Activated T-helper 1 cell treated with anti-CD3 and anti-CD28 coated beads, Interleukin-12 subunit alpha, Interleukin-12 subunit beta, Interleukin-2, Interleukin-4 antibody, amounts not matched to agents 30 ng/mL and 10 ng/mL and 1 ng/mL, durations not matched to agents 14 hours and 24 hours and 36 hours (primary cell): ENCODE measurements at regions not wholly inside any gene's neighbourhood (a gene's known extent, or its start where the extent isn't known, plus 50 kb on each side); places are given as distances from the start of the nearest gene placed in this dataset.

Experiments
- DNase-seq: peaks from one replicate; pipeline ENCODE4 v3.0.0; 2021; ENCODE audit warnings: low spot score
- H3K27ac Mint-ChIP-seq: one replicate; pipeline ENCODE4 v1.8.0; 2021; ENCODE audit warnings: mild to moderate bottlenecking, mixed read lengths
- H3K27me3 Mint-ChIP-seq: one replicate; pipeline ENCODE4 v1.8.0; 2022; ENCODE audit warnings: mild to moderate bottlenecking, moderate library complexity, mixed read lengths; ENCODE audit not compliant: insufficient read depth
- H3K36me3 Mint-ChIP-seq: one replicate; pipeline ENCODE4 v1.8.0; 2021; ENCODE audit warnings: low read depth, mixed read lengths
- H3K4me1 Mint-ChIP-seq: one replicate; pipeline ENCODE4 v1.8.0; 2021; ENCODE audit warnings: low read depth, mixed read lengths
- H3K4me3 Mint-ChIP-seq: one replicate; pipeline ENCODE4 v1.8.0; 2021; ENCODE audit warnings: mild to moderate bottlenecking, moderate library complexity, mixed read lengths
- H3K9me3 Mint-ChIP-seq: one replicate; pipeline ENCODE4 v1.8.0; 2021; ENCODE audit warnings: mixed read lengths
- intact Hi-C: fragments of 100-400 bp; cut with micrococcal nuclease; formaldehyde crosslinking; loops from one replicate; pipeline ENCODE4 v1.15.1; 2024

DNA sequence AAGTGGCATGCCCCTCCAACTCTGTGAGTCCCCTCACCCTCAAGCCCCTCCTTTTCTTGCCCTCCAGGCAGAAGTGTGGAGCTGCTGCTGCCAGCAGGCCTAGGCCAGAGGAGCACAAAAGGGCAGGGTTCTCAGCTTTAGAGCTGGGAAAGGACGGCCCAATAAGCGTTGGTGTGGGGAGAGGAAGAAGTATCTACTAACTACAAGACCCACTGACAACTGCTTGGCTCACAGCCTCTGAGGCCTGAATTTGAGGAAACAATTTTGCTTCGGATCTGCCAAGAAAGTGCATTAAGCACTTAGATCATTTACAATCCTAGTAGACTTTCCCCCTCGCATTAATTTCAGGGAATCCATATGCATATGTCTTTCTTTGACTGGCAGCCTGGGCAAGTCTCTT is 179.4 kb downstream of the SNX18 start:
- Mint-ChIP-seq H3K4me3 (no peak overlapping the region), H3K27me3 (no peaks in the 10 kb centered on the region), H3K36me3 (peaks cover 3% of the 10 kb centered on the region), H3K9me3 (peaks cover 2% of the 10 kb centered on the region), H3K27ac (no peak overlapping the region), H3K4me1 (no peaks in the 10 kb centered on the region)
- intact Hi-C loops = no loop called here
- no peak for DNase-seq

- Mint-ChIP-seq H3K36me3 (peaks cover 3% of the 10 kb centered on the region), H3K9me3 (no peaks in the 10 kb centered on the region)
Observed at GRCh38 chr5:54696346-54696745, 178.8 kb downstream of the SNX18 start.

DNA sequence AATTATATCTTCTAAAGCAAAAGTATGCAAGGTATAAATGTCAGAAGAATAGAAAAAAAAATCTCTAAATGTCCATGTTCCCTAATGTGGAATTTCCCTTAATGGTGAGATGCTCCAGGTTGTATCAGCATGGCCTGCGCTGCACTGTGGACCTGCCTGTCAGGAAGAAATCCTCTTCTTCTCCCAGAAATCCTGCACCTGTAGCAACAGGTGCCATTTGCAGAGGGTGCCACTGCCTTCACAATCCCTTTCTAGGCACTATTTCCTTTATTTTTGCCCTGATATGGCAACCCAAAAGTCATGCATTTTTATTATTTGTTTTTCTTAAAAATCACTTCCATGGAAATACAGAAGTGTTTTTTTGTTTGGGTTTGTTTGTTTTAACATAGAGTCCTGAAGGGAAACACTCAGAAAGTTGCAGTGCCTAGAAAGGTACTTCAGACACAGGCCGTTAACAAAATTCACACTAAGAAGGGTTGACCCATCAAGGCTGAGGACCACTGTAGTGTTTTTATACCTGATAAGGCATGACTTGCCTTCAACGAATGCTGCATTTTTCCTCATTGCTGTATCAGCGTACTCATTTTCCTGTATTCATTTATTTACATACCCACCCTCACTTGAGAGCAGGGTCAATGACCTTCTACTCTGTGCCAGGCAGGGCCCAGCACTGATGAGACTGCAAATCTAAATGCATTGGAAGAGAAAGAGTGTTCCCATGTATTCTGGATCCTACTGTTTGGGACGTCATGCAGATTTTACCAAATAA is 177.8 kb downstream of the SNX18 start:
- no peak overlapping the region for H3K27ac Mint-ChIP-seq
- no peaks in the 10 kb centered on the region for H3K9me3 Mint-ChIP-seq
- H3K36me3 Mint-ChIP-seq = peaks cover 4% of the 10 kb centered on the region
- intact Hi-C loops = no loop called here
- DNase-seq = no peak
- H3K27me3 Mint-ChIP-seq = no peaks in the 10 kb centered on the region
- H3K4me3 Mint-ChIP-seq = no peak overlapping the region
- peaks cover 6% of the 10 kb centered on the region for H3K4me1 Mint-ChIP-seq

More at GRCh38 chr5:54696346-54696745, 178.8 kb downstream of the SNX18 start:
- no peak for DNase-seq
- Mint-ChIP-seq H3K27me3 (no peaks in the 10 kb centered on the region), H3K4me1 (no peaks in the 10 kb centered on the region), H3K27ac (no peak overlapping the region), H3K4me3 (no peak overlapping the region)
- intact Hi-C loops = no loop called here

DNA sequence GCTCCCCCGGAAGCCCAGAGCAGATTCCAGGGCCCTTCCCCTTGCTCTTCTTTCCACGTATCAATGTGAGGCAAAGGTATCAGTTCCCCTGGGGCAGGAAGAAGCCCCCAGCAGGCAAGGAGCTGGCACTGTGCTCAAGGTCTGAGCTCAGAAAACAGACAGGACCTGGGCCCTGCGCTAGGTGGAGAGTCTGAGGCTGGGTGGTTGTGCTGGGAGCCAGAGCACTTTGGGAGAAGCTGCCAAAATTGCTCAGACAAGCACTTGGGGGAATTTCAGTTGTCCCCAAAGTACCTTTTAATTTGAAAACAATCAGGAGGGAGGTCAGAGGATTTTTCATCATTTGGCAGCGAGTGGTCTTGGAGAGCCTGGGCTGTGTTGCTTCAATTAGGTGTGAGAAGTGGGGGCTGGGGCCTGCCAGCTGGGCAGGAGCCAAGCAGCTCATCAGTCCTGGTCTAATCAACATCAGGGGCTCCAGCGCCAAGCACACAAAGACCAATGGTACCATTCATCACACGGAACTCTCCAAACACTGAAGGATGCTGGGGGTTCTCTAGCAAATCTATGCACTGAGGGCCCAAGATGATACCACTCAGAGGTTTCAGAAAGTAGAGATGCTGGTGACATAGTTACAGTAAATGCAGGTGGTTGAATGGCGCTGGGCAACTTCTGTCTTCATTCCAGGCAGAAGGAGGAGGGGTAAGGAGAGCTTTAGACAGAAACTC is 176.5 kb downstream of the SNX18 start:
- no peak for DNase-seq
- no peak overlapping the region for H3K27ac Mint-ChIP-seq
- peaks cover 4% of the 10 kb centered on the region for H3K9me3 Mint-ChIP-seq
- H3K4me3 Mint-ChIP-seq = no peak overlapping the region
- peaks cover 9% of the 10 kb centered on the region for H3K36me3 Mint-ChIP-seq
- peaks cover 2% of the 10 kb centered on the region for H3K27me3 Mint-ChIP-seq
- peaks cover 19% of the 10 kb centered on the region for H3K4me1 Mint-ChIP-seq
- intact Hi-C loops = no loop called here

DNA sequence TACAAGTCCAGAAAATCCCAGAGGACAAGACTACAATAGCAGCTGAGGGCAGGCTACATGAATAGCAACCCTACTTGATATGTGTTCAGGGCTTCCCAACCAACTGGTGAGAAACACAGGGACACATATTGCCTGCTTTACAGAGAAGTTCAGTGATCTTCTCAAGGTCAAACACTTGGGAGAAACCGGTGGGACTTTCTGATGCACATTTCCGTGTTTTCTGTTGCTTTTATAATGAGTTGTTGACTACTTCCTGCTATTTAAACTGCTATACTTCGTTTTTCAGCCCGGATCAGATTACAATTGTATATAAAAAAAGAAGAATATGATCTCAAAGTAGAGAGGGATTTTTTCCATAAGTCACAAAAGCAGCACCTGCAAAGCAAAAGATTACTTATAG is 175.1 kb downstream of the SNX18 start:
- no peak overlapping the region for H3K4me3 Mint-ChIP-seq
- intact Hi-C loops = no loop called here
- peaks cover 11% of the 10 kb centered on the region for H3K36me3 Mint-ChIP-seq
- H3K27ac Mint-ChIP-seq = no peak overlapping the region
- no peak for DNase-seq
- peaks cover 21% of the 10 kb centered on the region for H3K4me1 Mint-ChIP-seq
- peaks cover 5% of the 10 kb centered on the region for H3K27me3 Mint-ChIP-seq
- peaks cover 19% of the 10 kb centered on the region for H3K9me3 Mint-ChIP-seq

- intact Hi-C loops = no loop called here
- Mint-ChIP-seq H3K27me3 (peaks cover 5% of the 10 kb centered on the region), H3K9me3 (peaks cover 25% of the 10 kb centered on the region), H3K4me3 (no peak overlapping the region), H3K27ac (no peak overlapping the region), H3K4me1 (peaks cover 21% of the 10 kb centered on the region), H3K36me3 (peaks cover 11% of the 10 kb centered on the region)
- no peak for DNase-seq
Observed at GRCh38 chr5:54691656-54692055, 174.1 kb downstream of the SNX18 start.

- intact Hi-C loops = no loop called here
Observed at GRCh38 chr5:54689411-54690251, 172.1 kb downstream of the SNX18 start.

DNA sequence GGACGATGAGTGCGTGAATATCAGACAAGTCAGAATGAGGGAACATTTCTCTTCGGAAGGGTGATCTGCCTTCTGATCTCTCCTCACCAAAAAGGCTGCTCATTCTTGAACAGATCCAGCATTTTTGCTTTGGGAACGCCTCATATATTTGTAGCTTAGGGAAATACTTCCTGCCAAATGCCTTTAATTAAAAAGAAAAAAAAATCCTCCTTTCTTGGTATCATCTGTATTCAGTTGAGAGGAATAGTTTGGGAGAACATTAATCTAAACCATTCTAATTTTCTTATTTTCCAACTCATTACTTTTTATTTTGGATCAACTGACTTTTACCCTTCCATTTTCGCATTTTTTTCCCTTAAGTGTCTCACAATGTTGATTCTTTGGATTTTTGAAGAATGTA is 163.4 kb downstream of the SNX18 start:
- intact Hi-C loops = no loop called here
- DNase-seq = no peak
- no peak overlapping the region for H3K27ac Mint-ChIP-seq
- H3K36me3 Mint-ChIP-seq = peaks cover 7% of the 10 kb centered on the region
- H3K4me1 Mint-ChIP-seq = peaks cover 11% of the 10 kb centered on the region
- peaks cover 8% of the 10 kb centered on the region for H3K9me3 Mint-ChIP-seq
- H3K4me3 Mint-ChIP-seq = no peak overlapping the region
- H3K27me3 Mint-ChIP-seq = peaks cover 8% of the 10 kb centered on the region

More at GRCh38 chr5:54689411-54690251, 172.1 kb downstream of the SNX18 start:
- peaks cover 12% of the 10 kb centered on the region for H3K36me3 Mint-ChIP-seq
- H3K9me3 Mint-ChIP-seq = peaks cover 27% of the 10 kb centered on the region
- DNase-seq = no peak
- peaks cover 21% of the 10 kb centered on the region for H3K4me1 Mint-ChIP-seq
- H3K4me3 Mint-ChIP-seq = no peak overlapping the region
- no peak overlapping the region for H3K27ac Mint-ChIP-seq
- peaks cover 5% of the 10 kb centered on the region for H3K27me3 Mint-ChIP-seq

GRCh38 chr5:54679686-54680085 is 162.1 kb downstream of the SNX18 start:
- Mint-ChIP-seq H3K4me3 (no peak overlapping the region), H3K27ac (no peak overlapping the region), H3K36me3 (peaks cover 10% of the 10 kb centered on the region), H3K9me3 (peaks cover 14% of the 10 kb centered on the region), H3K4me1 (peaks cover 22% of the 10 kb centered on the region), H3K27me3 (peaks cover 8% of the 10 kb centered on the region)
- intact Hi-C loops = loop anchor here (10.0 kb wide), 1 partner anchor 165 kb away; no protein-coding TSS in a partner anchor
- no peak for DNase-seq

DNA sequence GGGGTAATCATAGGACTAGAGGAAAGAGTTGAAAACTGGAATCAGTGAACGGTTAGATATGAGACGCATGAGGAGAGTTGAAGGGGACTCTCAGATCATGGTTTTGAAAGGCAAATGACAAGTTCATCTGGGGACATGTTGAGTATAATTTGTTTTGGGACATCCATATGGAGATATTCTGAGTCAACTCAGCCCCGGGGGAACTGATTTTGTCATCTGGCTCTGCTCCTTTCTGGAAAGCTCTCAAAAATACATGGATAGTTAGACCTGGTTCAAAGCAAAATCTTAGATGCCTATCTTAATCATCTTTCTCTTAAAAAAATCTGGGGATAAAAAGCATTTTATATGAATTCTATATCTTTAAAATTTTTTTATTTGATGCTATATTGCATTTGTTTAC is 161.2 kb downstream of the SNX18 start:
- Mint-ChIP-seq H3K27ac (no peak overlapping the region), H3K4me1 (peaks cover 32% of the 10 kb centered on the region), H3K27me3 (peaks cover 8% of the 10 kb centered on the region), H3K4me3 (no peak overlapping the region), H3K36me3 (peaks cover 15% of the 10 kb centered on the region), H3K9me3 (peaks cover 16% of the 10 kb centered on the region)
- DNase-seq = no peak
- intact Hi-C loops = loop anchor here (10.0 kb wide), 1 partner anchor 166 kb away; no protein-coding TSS in a partner anchor

DNA sequence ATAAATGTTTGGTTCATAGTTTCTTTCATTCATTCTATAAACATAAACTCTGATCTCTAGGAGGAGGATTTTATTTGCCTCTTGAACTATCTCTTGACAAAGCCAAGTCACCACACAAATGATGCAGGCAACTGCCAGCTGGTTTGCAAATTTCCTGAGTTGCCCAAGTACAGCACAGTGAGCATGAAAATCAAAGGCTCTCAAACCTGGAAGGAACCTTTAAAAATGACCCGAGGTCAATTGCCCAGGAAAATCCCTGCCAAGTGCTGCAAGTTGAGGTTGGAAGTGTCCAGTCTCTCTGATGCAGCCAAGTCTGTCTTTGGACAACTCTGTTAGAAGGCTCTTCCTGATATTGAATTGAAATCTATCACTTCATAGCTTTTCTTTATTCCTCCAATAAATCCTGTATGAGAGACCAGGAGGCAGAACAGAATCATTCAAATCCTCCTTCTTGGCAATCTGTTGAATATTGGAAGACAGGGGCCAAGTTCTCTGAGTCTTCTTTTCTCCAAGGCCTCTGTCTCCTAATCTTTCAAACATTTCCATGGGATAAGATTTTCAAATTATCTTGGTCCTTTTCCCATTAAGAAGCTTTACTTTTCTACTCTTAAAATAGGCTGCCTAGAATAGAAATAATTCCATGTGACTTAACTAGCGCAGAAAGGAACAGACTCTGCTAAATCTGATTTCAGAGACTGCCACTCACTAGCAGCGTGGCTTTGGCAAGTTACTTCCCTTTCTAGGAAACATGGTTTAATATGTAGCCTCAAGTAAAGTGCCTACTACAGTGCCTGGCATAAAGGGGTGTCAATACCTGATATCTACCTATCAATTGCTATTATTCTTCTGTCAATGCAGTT is 159.2 kb downstream of the SNX18 start:
- H3K4me3 Mint-ChIP-seq = no peak overlapping the region
- DNase-seq = no peak
- peak overlapping the region; percentile 41 for H3K27ac Mint-ChIP-seq
- H3K9me3 Mint-ChIP-seq = peaks cover 23% of the 10 kb centered on the region
- H3K36me3 Mint-ChIP-seq = peaks cover 16% of the 10 kb centered on the region
- H3K27me3 Mint-ChIP-seq = peaks cover 8% of the 10 kb centered on the region
- H3K4me1 Mint-ChIP-seq = peaks cover 51% of the 10 kb centered on the region
- intact Hi-C loops = loop anchor here (10.0 kb wide), 1 partner anchor 168 kb away; no protein-coding TSS in a partner anchor
